MM.1S (cell line): ENCODE measurements at regions not wholly inside any gene's neighbourhood (a gene's known extent, or its start where the extent isn't known, plus 50 kb on each side); places are given as distances from the start of the nearest gene placed in this dataset.

ENCODE experiments used
- EZH2 ChIP-seq: fragments of 300-600 bp; sonication (generic); optimal IDR thresholded peaks from 2 replicates; pipeline ENCODE3; 2017; ENCODE audit warnings: low read depth, mild to moderate bottlenecking, antibody characterized with exemption, low read length, mixed read lengths
- EZH2phosphoT487 ChIP-seq: fragments of 300-600 bp; sonication (generic); IDR thresholded peaks from 2 replicates; pipeline ENCODE4 v1.6.1; 2018; ENCODE audit warnings: antibody characterized with exemption, low read length
- TF ChIP-seq, protein P1 (sequence below): fragments of 300-600 bp; sonication (generic); IDR thresholded peaks from 2 replicates; pipeline ENCODE4 v1.5.1; 2016; ENCODE audit warnings: antibody characterized with exemption, low read length, mixed read lengths

DNA sequence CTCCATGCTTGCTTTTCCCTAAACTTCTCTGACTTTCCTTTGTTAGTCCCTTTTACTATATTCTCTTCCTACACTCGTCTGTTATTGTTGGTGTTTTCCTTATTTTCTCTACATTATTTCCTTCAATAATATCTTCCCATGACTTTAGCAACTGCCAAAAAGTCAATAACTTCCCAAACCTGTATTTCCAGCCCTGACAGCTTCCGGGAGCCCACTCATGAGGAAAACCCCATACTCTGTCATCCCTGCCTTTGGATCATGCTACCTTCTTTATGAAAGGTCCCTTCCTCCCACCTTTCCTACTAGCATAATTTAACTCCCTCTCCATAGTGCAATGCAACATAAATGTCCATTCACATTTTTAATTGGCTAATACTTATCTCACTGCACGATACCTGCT, 144.0 kb upstream of the CDH6 start:
- TF ChIP-seq, protein P1, sequence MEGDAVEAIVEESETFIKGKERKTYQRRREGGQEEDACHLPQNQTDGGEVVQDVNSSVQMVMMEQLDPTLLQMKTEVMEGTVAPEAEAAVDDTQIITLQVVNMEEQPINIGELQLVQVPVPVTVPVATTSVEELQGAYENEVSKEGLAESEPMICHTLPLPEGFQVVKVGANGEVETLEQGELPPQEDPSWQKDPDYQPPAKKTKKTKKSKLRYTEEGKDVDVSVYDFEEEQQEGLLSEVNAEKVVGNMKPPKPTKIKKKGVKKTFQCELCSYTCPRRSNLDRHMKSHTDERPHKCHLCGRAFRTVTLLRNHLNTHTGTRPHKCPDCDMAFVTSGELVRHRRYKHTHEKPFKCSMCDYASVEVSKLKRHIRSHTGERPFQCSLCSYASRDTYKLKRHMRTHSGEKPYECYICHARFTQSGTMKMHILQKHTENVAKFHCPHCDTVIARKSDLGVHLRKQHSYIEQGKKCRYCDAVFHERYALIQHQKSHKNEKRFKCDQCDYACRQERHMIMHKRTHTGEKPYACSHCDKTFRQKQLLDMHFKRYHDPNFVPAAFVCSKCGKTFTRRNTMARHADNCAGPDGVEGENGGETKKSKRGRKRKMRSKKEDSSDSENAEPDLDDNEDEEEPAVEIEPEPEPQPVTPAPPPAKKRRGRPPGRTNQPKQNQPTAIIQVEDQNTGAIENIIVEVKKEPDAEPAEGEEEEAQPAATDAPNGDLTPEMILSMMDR: no peak
- TF ChIP-seq EZH2 (no peak), EZH2phosphoT487 (no peak)
